Left hindlimb (tissue), 1 donor: ENCODE measurements at regions not wholly inside any gene's neighbourhood (a gene's known extent, or its start where the extent isn't known, plus 50 kb on each side); places are given as distances from the start of the nearest gene placed in this dataset.

ENCODE experiments used
- DNase-seq: peaks from one replicate; pipeline ENCODE4 v3.0.0-alpha.2; 2018

- DNase-seq = no peak
Measured at GRCh38 chr21:15242906-15243305, 178.1 kb upstream of the NRIP1 start.

- no peak for DNase-seq
Measured at GRCh38 chr21:15243406-15243805, 178.6 kb upstream of the NRIP1 start.

- DNase-seq = no peak
Measured at GRCh38 chr21:15247613-15248012, 182.8 kb upstream of the NRIP1 start.

- DNase-seq = no peak
Measured at GRCh38 chr21:15249285-15249993, 184.6 kb upstream of the NRIP1 start.

GRCh38 chr21:15250384-15250783 is 185.6 kb upstream of the NRIP1 start:
- no peak for DNase-seq

- DNase-seq = no peak
Measured at GRCh38 chr21:15252431-15252830, 187.6 kb upstream of the NRIP1 start.

GRCh38 chr21:15254111-15254510 is 189.3 kb upstream of the NRIP1 start:
- no peak for DNase-seq

- no peak for DNase-seq
Measured at GRCh38 chr21:15255261-15255660, 190.5 kb upstream of the NRIP1 start.

GRCh38 chr21:15255763-15256162 is 191.0 kb upstream of the NRIP1 start:
- no peak for DNase-seq

- no peak for DNase-seq
Measured at GRCh38 chr21:15256996-15257395, 192.2 kb upstream of the NRIP1 start.

GRCh38 chr21:15257646-15258045 is 192.8 kb upstream of the NRIP1 start:
- no peak for DNase-seq

GRCh38 chr21:15259824-15260223 is 195.0 kb upstream of the NRIP1 start:
- no peak for DNase-seq

GRCh38 chr21:15260604-15261003 is 195.8 kb upstream of the NRIP1 start:
- no peak for DNase-seq

GRCh38 chr21:15264084-15264665 is 199.4 kb upstream of the NRIP1 start:
- no peak for DNase-seq

GRCh38 chr21:15272171-15272570 is 207.4 kb upstream of the NRIP1 start:
- DNase-seq = no peak

- DNase-seq = no peak
Measured at GRCh38 chr21:15272591-15272990, 207.8 kb upstream of the NRIP1 start.

GRCh38 chr21:15273244-15273643 is 208.4 kb upstream of the NRIP1 start:
- DNase-seq = no peak

- no peak for DNase-seq
Measured at GRCh38 chr21:15274701-15275485, 210.1 kb upstream of the NRIP1 start.

GRCh38 chr21:15275615-15276235 is 210.9 kb upstream of the NRIP1 start:
- DNase-seq = no peak

GRCh38 chr21:15276243-15276642 is 211.4 kb upstream of the NRIP1 start:
- no peak for DNase-seq

GRCh38 chr21:15277466-15277865 is 212.7 kb upstream of the NRIP1 start:
- no peak for DNase-seq

GRCh38 chr21:15278279-15278678 is 213.5 kb upstream of the NRIP1 start:
- no peak for DNase-seq

- DNase-seq = no peak
Measured at GRCh38 chr21:15278851-15279250, 214.1 kb upstream of the NRIP1 start.

- DNase-seq = no peak
Measured at GRCh38 chr21:15279482-15279881, 214.7 kb upstream of the NRIP1 start.
